Hematopoietic multipotent progenitor cell treated with erythropoietin and hydrocortisone succinate and interleukin-3 and kit ligand, for 4 days (in vitro differentiated cells): ENCODE measurements at regions not wholly inside any gene's neighbourhood (a gene's known extent, or its start where the extent isn't known, plus 50 kb on each side); places are given as distances from the start of the nearest gene placed in this dataset.

Source experiments
- DNase-seq: peaks from one replicate; pipeline ENCODE4 v3.0.0-alpha.2; 2015

DNA sequence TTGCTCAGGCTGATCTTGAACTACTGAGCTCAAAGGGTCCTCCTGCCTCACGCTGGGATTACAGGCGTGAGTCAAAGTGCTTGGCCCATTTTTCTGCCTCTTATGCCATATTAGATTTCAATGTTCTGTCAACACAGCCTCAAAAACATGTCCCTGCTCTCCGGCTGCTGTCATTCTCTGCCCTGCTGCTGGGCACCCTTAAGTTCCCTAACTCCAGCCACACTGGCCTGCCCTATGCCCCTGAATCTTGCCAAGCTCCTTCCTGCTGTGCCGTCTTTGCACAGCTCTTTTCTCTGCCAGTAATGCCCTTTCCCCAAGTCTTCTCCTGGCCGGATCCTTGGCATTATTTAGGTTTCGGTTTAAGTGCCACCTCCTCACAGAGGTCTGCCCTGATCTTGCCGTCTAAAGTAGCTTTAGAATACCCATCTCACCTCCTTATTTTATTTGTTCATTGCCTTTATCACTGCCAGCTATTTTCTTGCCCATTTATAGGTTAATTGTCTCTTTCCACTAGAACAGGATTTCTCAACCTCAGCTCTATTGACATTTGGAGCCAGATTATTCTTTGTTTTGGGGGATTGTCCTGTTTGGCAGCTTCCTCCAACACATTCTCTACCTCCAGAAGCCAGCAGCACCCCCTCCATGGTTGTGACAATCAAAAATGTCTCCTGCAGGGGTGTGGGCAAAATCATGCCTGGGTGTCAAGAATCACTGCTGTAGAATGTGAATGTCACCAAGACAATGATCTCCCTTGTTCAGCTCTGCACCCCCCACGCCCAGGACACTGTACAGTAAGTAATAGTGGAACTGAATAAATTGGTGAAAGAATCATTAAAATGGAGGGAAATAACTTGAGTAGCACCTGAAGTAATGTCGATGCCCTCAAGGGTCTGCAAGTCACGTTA lies 168.2 kb downstream of the CYLD start:
- DNase-seq, result no peak

DNA sequence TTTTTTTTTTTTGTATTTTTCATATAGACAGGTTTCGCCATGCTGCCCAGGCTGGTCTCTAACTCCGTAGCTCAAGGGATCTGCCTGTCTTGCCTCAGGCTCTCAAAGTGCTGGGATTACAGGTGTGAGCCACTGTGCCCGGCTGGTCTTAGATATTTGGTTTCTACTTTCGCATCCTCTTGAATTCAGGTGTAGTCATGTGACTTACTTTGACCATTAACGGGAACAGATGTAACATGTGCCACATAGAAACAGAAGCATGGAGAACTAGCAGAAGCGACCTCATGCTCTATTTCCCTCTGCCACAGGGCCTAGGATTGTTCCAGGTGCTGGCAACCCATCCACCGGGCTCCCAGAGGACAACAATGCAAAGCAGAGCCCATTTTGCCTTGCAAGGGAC lies 166.6 kb downstream of the CYLD start:
- DNase-seq, result no peak

DNA sequence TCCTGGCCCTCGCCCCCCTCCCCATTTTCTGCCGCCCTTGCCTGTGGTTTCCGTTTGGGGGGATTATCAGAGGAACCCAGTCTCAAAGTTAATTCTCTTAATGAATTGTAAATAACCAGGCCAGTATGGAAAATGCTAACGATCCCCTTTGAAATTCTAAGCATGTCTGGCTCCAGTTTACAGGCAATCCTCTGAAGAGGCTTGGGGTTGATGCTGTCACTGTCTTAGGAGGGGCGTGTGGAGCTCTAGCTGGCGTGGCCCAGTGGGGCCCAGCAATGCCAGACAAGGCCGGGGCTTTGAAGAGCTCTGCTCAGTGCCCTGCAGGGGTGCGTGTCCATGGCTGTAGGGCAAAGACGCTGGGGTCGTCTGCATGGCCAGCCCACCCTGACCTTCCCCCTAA lies 164.6 kb downstream of the CYLD start:
- no peak for DNase-seq

DNA sequence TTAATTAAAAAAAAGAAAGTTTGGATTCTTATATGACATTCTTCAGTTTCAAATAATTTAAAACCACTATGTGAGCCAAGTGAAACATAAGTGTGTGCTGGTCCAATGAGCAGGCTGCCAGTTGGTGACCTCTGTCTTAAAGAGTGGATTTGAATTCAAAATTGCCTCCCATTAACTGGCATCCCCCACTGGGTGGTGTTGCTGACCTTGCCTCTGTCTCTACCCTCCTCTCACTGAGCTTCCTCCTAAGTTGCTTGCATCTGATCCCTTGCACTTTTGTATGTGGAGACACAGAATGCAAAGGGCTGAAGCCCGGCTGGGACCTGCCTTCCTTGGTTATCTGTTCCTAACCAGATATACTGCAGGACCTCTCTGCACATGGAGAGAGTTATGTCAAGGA lies 160.6 kb downstream of the CYLD start:
- DNase-seq, result peak; percentile 28

DNA sequence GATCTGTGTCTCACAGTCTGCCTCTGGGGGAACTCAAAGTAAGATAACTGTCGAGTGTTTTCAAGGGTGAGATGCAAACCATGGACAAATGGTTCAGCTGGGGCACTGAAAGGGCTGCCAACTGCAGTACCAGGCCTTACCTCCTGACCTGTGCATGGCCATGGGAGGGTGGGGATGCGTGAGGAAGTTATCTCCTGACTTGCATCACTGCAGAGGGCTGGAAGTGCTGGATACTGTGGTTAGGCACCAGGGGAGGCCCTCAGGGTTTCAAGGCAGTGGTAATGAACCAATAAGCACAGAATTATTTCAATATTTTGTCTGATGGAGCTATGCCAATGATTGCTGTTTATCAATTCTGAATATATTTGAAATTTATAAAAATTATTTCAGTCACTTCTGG lies 159.2 kb downstream of the CYLD start:
- no peak for DNase-seq

DNA sequence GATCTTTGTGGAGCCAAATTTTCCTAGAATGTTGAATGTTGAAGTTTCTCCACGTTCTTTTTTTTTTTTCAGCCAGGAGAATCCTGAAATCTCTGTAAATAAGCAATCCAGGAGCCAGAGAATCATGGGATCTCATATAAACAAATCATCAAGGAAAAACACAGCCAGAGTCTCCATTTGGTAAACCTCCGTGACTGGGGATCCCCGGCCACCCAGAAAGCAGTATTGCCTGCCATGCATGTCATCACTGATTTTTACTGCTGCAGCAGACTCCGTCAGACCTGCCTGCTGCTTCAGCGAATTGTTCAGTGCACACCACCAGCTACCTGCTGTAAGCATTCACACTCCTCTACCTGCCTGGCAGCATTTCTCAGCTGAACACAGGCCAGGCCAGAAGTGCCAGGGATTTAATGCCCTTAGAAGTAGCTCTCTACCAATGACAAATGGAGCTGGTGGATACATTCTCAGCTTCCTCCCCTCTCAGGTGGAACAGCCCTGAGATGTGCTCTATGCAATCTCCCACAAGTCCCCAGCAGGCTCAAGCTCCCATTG lies 158.6 kb downstream of the CYLD start:
- no peak for DNase-seq

DNA sequence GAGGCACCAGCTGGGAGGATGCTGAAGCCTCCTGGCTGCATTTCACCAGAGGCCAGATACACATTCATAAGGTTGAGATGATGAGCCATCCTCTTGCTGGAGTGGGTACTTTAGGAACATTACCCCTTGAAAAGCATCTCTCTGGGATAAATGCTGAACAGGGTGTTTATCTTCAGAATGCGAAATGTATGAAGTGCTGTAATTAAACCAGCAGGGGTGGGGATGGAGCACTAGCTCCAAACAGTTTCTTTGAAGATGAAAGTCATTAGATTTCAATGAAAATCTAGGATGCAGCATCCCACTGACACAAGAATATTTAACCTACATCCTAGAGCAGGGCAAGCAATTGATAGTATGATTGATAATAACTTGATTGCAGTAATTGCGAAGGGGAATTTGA lies 158.1 kb downstream of the CYLD start:
- DNase-seq, result no peak

DNA sequence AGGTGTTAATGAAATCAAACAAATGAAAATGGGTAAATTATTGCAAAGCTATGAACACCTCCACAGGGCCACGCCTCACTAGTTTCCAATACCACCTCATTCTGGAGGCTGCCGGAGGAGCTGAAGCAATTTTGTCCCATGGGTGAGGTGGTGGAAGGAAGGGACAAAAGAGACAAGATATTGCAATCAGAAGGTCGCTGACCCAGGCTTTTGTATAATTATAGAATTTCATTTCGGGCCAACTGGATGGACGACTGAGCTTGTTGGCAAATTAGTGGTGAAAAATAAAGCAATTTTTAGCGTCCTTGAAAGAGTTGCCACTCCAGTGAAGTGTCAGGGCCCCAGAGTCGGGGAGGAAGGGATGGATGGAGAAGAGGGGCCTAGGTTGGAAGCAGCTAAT lies 147.9 kb downstream of the CYLD start:
- no peak for DNase-seq

DNA sequence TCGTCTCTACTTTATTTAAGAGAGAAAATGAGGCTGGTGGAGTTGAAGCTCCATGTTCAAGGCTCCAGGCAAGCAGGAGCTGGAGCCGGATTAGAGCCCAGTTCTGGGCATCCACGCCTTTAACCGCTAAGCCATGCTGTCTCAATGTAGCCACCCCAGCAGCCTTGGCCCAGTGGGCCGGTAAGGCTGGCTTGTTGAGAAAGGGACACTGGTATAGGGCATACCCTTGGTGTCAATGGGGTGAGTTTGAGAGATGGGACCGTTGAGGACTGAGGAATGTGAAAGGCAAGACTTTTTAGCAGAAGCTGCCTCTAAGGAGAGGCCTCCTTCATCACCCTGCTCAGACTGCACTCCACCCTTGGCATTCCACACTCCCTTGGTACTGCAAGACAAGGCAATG lies 147.4 kb downstream of the CYLD start:
- no peak for DNase-seq

DNA sequence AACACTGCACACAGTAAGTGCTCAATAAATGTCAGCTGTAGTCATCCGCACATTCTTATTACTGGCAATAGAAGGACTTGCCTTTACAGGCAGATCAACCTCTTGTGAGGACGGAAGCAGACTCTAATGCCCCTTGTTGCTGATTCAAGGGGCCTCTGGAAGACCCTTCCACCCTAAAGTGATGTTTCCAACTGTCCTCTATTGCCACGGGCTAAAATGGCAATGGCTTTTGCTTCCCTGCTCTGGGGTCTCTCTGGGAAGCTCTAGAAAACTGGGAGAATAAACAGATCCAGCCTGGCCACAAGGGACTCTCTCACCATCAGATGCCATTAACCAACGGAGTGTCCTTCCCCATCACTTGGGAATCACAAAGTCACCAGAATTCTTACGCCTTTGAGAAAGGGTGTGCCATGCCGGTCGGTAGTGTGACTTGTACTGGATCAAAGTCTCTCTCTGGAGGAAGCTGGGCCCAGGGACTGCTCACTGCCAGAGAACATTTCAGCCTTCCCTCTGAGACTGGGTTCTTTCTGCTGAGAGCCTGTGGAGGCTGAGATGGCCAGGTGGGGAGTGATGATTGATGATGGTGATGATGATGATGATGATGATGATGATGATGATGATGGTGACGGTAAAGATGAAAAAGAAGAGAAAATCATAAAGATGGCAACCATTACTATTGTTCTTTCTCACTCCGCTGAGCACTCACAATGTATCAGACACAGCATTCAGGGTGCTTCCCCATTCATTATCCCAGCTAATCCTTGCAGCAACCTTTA lies 146.8 kb downstream of the CYLD start:
- no peak for DNase-seq

DNA sequence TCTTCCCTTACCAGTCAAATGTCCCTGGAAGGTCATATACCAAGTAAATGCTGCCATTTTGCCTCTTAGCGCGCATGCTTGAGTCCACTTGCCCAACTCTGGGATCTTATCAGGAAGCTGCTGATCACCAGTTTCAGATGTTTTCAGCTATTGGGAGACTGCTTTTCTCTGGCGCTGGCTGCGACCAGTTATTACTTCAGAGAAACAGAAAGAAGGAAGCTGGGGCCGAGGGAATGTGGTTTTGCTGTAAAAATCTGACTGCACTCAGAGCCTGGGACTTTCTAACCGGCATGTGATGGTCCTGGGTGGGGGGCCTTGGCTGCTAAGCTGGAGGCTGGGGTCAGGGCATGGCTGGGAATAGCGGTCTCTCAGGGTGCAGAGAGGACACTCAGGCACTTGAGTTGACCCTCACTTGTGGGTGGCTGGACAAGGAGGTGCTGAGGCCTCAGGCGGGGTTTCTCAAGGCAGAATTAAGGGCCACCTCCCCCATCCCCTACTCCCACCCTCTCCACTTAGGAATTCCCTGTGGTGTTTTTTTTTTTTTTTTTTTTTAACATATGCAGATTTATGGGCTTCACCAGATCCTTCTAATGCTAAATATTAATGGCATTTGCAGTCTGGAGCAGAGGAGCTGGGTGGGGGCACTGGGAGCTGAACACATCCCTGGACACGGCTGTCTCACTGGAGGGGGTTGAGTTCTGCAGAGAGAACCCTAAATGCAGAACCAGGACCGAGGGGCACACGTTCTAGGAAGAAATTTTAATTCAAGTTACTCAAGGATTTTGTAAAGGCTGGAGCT lies 145.8 kb downstream of the CYLD start:
- DNase-seq, result peak; percentile 65

DNA sequence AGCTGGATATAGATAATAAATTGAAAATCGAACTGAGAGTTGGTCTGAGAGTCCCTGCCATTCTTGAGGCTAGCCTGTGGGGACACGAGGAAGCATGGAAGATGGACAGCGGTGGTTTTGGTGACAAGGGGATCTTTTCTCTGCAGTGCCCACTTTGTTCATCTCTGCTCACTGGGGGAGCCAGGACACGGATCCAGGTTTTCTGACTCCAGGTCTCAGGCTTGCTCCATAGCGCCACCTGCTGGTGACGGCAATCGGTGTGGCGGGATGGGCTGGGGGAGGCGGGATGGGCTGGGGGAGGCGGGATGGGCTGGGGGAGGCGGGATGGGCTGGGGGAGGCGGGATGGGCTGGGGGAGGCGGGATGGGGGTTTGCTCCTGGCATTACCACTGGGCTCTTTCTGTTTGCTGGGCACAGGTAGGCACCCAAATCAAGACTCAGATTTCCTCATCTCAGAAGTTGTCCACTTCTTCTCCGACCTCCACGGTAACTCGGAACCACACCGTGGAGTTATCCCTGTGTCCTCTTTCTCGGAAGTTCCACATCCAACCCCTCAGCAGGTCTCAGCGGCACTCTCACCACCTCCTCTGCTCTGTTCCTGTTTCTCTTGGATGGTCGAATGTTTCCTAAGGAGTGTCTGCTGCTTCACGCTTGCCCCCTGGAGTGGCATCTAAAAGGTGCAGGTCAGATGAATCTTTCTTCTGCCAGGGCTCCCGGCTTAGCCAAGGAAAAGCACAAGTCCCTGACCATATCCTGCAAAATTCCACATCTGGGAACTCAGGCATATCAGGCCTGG lies 142.4 kb downstream of the CYLD start:
- DNase-seq, result no peak

DNA sequence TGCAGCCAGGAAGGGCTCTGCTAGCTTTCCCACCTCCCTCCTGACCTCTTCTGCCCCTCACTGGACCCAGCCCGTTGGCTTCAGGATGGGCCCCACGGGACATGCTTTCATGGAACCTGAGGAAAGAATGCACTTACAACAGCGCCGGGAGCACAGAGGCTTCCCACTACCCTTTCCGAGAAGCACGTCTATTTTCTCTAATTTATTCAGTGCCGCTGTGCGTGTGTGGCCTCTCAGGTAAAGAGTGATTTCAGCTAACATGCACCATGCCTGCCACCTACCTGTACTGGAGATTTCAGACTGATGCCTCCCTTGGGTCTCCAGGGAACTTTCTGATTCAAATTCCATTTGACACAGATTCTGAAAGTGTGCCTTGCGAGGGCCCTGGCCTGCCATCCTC lies 140.1 kb downstream of the CYLD start:
- no peak for DNase-seq

DNA sequence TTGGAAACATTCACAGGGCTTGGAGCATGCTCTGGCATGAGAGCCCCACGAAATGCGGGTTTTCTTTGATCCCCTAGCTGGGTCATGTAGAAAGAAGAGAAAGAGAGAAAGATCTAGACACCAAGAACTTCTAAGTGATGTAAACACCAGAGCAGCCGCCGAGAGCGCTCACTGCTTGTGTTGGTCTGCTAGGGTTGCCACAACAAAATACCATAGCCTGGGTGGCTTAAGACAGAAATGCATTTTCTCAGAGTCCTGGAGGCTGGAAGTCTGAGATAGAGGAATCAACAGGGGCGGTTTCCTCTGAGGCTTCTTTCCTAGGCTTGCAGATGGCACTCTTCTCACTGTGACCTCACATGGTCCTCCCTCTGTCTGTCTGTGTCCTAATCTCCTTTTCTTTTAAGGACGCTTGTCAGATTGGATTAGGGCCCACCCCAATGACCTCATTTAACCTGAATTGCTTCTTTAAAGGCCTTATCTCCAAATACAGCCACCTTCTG lies 139.5 kb downstream of the CYLD start:
- DNase-seq, result peak; percentile 95

DNA sequence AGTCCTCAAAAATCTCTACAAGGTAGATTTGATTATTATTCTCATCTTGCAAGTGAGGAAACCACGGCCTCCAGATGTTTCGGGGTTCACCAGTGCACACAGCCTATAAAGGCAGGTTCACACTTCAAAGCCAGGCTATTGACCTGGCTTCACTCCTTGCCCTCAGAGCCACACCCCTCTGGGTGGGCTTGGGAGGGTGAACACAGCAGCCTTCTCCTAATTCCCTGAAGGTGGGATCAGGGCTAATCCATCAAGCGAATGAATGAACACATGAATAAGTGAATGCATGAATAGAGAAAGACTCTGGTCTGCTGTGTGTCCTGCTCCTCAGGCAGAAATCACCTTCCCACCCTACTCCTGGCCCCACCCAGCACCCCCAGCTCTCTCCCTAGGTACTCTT lies 139.0 kb downstream of the CYLD start:
- no peak for DNase-seq

DNA sequence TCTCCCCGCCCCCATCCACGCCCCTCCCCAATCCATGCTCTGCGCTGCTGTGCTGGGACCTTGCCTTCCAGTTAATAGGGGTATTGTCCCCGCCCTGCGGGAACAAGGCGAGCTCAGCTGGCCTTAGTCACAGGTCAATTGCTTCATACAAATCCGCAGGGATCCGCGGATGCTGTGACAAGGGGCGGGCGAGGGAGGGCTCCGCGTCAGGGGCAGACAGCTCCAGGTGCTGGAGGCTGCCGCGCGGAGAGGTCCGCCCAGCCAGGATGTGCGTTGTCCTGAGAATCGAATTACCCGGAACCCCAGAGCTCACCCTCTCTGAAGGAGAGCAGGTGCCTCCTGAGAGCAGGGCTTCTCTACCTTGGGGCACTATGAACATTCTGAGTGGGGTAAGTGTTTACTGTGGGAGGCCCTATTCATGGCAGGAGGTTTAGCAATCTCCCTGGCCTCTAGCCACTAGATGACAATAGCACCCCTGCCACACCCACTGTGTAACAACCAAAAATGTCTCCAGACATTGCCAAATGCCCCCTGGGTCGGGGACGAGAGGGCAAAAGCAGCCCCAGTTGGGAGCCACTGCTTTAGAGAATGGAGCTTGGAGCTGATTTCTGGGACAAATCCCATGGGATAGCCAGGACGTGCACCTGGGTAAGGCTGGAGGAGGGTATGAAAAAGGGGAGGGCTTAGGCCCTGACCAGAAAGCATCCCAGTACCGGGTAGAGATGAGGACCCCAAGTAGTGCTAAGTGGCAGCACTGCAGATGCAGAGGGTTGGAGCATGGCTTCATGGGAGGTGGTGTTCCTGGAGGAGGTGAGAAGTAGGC lies 138.2 kb downstream of the CYLD start:
- no peak for DNase-seq

DNA sequence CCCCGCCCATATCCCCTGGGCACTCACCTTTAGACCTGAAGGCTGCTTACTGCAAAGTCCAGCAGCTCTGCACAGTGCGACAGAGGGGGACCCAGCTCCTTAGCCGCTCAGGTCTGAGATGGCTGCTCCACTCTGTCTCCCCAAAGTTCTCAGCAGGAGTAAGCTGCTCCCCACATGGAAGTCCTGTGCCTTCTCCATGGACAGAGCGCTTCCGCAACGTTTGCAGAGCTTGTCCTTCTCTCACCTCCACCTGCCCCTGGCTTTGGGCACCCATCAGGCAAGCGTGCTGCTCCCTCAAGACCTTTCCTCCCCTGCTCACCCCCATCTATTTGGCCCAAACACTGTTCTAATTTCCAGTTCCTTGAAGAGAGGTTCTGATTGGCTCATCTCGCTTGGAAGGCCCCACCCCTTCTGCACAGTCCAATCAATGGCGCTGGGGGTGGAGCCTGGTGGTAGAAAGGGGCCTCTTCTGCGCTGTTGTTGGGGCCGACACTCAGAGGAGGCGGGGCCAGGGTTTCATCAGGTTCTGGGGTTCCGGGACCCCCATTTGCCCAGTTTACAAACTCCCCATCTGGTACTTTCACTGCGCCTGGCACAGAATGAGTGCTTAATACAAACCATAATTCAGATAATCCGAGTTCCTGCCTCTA lies 137.2 kb downstream of the CYLD start:
- no peak for DNase-seq

DNA sequence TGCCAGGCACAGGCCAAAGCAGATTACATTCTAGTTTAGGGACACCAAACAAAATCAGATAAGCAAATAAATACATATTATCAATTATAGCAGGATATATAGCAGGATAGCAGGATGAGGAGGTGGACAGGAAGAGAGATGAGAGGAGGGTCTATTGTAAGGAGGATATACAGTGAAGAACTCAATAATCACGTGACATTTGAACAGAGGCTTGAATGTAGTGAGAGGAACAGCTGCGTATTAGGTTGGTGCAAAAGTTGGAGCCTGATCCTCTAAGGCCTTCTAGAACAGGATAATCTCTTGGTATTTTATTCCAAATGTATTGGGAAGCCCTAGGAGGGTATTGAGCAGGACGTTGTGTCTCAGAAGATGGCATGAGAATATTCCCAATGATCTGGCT lies 136.7 kb downstream of the CYLD start:
- no peak for DNase-seq

DNA sequence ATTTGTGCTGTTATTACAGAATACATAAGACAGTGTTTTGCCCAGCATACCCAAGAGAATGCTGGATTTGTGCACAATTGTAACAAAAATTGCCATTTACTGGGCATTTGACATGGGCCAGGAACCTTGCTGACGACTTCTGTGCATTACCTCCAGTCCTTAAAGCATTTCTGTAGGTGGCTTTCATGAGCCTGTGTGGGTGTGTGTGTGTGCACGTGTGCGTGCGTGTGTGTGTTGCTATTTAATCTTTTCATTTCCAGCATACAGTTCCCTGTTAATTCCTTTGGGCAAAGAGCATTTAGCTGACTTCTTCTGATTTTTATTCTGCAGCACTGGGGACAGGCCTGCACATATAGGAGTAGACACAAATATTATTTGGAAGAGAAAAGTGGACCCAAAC lies 134.4 kb downstream of the CYLD start:
- DNase-seq, result no peak

DNA sequence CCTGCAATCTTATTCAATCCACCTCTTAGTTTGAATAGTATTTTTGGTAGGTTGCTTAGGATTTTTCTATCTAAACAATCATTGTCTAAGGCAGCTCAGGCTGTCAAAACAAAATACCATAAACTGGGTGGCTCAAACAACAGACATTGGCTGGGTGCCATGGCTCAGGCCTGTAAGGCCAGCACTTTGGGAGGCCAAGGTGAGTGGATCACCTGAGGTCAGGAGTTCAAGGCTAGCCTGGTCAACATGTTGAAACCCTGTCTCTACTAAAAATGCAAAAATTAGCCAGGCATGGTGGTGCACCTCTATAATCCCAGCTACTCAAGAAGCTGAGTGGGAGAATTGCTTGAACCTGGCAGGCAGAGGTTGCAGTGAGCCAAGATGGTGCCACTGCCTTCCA lies 126.7 kb downstream of the CYLD start:
- no peak for DNase-seq

DNA sequence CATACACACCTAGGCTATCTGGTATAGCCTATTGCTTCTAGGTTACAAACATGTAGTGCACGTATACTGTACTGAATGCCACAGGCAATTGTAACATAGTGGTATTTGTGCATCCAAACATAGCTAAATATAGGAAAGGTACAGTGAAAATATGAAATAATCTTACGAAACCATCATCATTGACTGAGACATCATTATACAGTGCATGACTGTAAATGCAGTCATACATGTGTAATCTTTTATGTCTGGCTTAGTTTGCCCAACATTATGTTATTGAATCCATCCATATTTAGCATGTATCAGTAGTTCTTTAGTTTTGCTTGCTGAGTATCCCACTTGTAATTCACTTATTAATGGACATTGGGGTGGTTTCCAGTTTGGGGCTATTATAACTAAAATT lies 124.9 kb downstream of the CYLD start:
- DNase-seq, result no peak
